ENCODE measurements at regions not wholly inside any gene's neighbourhood (a gene's known extent, or its start where the extent isn't known, plus 50 kb on each side); places are given as distances from the start of the nearest gene placed in this dataset.

- no peak for TF ChIP-seq TCF7L2 (IDR thresholded peaks at IDR 0.05; ENCODE audit: low read depth, low read length)
- TF ChIP-seq CTCF (IDR thresholded peaks at IDR 0.05): no peak
These were observed 111.3 kb downstream of the TUBA3C start for GRCh38 chr13:19070398-19070735.
